ENCODE measurements at regions not wholly inside any gene's neighbourhood (a gene's known extent, or its start where the extent isn't known, plus 50 kb on each side); places are given as distances from the start of the nearest gene placed in this dataset.

- no peak overlapping the region for H3K4me3 Mint-ChIP-seq (ENCODE audit: unreplicated experiment)
- TF ChIP-seq CTCF (IDR thresholded peaks at IDR 0.05; ENCODE audit: partially characterized antibody, unreplicated experiment): no peak
- no peak for DNase-seq
- H3K4me1 Mint-ChIP-seq (ENCODE audit: low read depth, unreplicated experiment): no peaks in the 10 kb centered on the region
- H3K9me3 Mint-ChIP-seq (ENCODE audit: unreplicated experiment): peaks cover 6% of the 10 kb centered on the region
- no peaks in the 10 kb centered on the region for H3K36me3 Mint-ChIP-seq (ENCODE audit: unreplicated experiment)
- H3K27ac Mint-ChIP-seq (ENCODE audit: unreplicated experiment): no peak overlapping the region
- no peaks in the 10 kb centered on the region for H3K27me3 Mint-ChIP-seq (ENCODE audit: unreplicated experiment)
Measured at GRCh38 chr16:6803176-6803575, 529.5 kb upstream of the RBFOX1 start.

DNA sequence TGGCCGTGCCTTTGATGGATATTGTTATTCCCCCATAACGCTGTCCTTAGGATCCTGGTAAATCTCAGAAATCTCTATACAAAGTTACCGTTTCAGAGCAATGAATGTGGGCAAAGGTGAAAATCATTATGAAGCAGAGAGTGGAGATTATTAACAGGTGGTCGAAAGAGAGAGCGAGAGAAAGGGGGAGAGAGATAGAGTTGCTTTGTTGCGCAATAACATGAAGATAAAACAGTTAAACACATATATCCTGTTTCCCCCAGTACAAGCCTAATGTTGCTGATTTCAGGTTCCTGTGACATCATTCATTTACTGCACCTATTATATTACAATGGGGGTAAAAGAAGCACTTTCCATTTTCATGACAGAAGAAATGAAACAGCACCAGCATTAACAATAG is 535.4 kb upstream of the RBFOX1 start:
- Mint-ChIP-seq H3K36me3 (ENCODE audit: unreplicated experiment) (no peaks in the 10 kb centered on the region), H3K4me1 (ENCODE audit: low read depth, unreplicated experiment) (no peaks in the 10 kb centered on the region), H3K4me3 (ENCODE audit: unreplicated experiment) (no peak overlapping the region), H3K27ac (ENCODE audit: unreplicated experiment) (no peak overlapping the region), H3K9me3 (ENCODE audit: unreplicated experiment) (no peaks in the 10 kb centered on the region), H3K27me3 (ENCODE audit: unreplicated experiment) (no peaks in the 10 kb centered on the region)
- DNase-seq: no peak
- no peak for TF ChIP-seq CTCF (IDR thresholded peaks at IDR 0.05; ENCODE audit: partially characterized antibody, unreplicated experiment)

GRCh38 chr16:6777624-6778023 is 555.0 kb upstream of the RBFOX1 start:
- H3K36me3 Mint-ChIP-seq (ENCODE audit: unreplicated experiment): no peaks in the 10 kb centered on the region
- no peak for TF ChIP-seq CTCF (IDR thresholded peaks at IDR 0.05; ENCODE audit: partially characterized antibody, unreplicated experiment)
- no peaks in the 10 kb centered on the region for H3K9me3 Mint-ChIP-seq (ENCODE audit: unreplicated experiment)
- no peak overlapping the region for H3K4me3 Mint-ChIP-seq (ENCODE audit: unreplicated experiment)
- H3K27ac Mint-ChIP-seq (ENCODE audit: unreplicated experiment): no peak overlapping the region
- H3K27me3 Mint-ChIP-seq (ENCODE audit: unreplicated experiment): no peaks in the 10 kb centered on the region
- no peak for DNase-seq
- no peaks in the 10 kb centered on the region for H3K4me1 Mint-ChIP-seq (ENCODE audit: low read depth, unreplicated experiment)

GRCh38 chr16:6775712-6776111 is 556.9 kb upstream of the RBFOX1 start:
- H3K36me3 Mint-ChIP-seq (ENCODE audit: unreplicated experiment): no peaks in the 10 kb centered on the region
- no peaks in the 10 kb centered on the region for H3K4me1 Mint-ChIP-seq (ENCODE audit: low read depth, unreplicated experiment)

GRCh38 chr16:6771956-6772355 is 560.7 kb upstream of the RBFOX1 start:
- Mint-ChIP-seq H3K36me3 (ENCODE audit: unreplicated experiment) (no peaks in the 10 kb centered on the region), H3K4me1 (ENCODE audit: low read depth, unreplicated experiment) (no peaks in the 10 kb centered on the region), H3K27me3 (ENCODE audit: unreplicated experiment) (no peaks in the 10 kb centered on the region), H3K27ac (ENCODE audit: unreplicated experiment) (no peak overlapping the region), H3K9me3 (ENCODE audit: unreplicated experiment) (no peaks in the 10 kb centered on the region), H3K4me3 (ENCODE audit: unreplicated experiment) (no peak overlapping the region)
- no peak for DNase-seq
- no peak for TF ChIP-seq CTCF (IDR thresholded peaks at IDR 0.05; ENCODE audit: partially characterized antibody, unreplicated experiment)

More at GRCh38 chr16:6775712-6776111, 556.9 kb upstream of the RBFOX1 start:
- TF ChIP-seq CTCF (IDR thresholded peaks at IDR 0.05; ENCODE audit: partially characterized antibody, unreplicated experiment): no peak
- H3K27me3 Mint-ChIP-seq (ENCODE audit: unreplicated experiment): no peaks in the 10 kb centered on the region
- H3K9me3 Mint-ChIP-seq (ENCODE audit: unreplicated experiment): no peaks in the 10 kb centered on the region
- H3K4me3 Mint-ChIP-seq (ENCODE audit: unreplicated experiment): no peak overlapping the region
- DNase-seq: no peak
- H3K27ac Mint-ChIP-seq (ENCODE audit: unreplicated experiment): no peak overlapping the region

Data from glutamatergic neuron (in vitro differentiated cells).